Kasumi-1 (cell line): ENCODE measurements at regions not wholly inside any gene's neighbourhood (a gene's known extent, or its start where the extent isn't known, plus 50 kb on each side); places are given as distances from the start of the nearest gene placed in this dataset.
A peak's percentile ranks its signal among the peaks of the same experiment; 100 is the strongest.

Source experiments
- DNase-seq, 2 experiments: peaks; one replicate each; lab custom pipeline; 2025; lab: John Stamatoyannopoulos, UW

DNA sequence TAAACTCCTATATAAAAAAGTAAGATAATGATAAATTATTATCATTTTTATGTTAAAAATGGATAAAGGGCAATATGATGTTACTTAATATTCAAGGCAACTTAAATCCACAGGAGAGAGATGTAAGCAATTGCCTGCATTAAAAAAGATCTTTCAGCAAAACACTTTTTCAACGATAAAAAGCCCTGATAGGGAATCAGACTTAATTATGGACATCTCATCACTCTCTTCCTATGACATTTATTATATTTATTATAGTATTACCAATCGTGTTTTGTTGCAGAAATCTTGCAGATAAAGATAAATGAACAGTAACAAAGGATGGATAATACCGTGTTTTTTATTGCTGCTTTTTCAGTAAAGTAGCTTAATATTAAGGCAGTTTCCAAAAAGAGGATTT lies 178.5 kb downstream of the SH2D1A start:
- no peak for DNase-seq

DNA sequence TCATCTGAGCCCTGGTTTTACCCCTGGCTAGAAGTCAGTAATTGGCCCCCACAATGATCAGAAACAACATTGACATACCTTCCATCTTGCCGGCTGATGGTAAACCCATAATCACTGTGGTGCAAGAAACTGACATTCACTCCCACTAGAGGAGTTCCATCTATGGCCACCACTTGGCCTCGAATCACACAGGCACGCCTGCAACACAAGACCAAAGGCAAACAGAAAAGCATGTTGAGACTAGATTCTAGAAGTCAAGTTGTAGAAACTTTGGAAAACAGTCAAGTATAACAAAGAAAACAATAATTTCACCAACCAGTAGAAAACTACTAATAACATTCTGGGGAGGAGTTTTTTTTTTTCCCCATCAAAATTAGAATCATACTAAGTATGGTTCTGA lies 183.4 kb downstream of the SH2D1A start:
- no peak for DNase-seq

DNA sequence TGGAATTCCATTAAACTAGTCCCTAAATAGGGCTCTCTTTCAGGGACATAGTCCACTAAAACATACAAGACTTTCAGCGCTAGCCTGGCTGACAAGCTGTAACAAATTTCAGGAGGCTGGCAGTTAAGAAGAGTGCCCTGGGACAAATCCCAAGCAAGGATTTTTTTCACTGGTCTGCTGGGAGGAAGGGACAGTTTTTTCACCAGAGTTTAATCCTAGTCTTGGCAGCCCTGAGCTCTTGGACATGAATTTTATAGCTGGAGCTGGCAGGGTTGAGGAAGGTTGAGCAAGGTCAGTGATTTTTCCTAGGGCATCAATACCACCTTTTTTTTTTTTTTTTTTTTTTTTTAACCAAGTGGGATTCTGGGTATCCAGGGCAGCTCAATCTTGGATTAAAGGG lies 184.4 kb downstream of the SH2D1A start:
- no peak for DNase-seq

DNA sequence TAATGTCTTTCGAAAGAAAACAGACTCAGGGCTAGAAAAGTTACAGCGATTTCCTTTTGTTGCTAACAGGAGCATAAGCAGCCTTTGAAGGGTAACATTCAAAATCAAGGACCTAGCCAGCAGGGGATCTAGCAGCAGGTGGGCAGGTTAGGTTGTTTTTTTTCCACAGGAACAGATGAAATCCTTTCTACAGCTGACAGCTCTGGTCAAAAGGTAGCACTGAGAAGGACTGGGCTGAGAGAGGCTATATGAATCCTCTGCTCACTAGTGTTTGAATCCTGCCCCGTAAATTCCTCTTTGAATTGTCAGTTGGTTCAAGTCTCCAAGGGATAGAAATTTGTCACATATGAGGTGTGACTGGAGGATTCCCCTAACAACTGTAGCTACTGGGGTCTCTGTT lies 188.2 kb downstream of the SH2D1A start:
- no peak for DNase-seq

DNA sequence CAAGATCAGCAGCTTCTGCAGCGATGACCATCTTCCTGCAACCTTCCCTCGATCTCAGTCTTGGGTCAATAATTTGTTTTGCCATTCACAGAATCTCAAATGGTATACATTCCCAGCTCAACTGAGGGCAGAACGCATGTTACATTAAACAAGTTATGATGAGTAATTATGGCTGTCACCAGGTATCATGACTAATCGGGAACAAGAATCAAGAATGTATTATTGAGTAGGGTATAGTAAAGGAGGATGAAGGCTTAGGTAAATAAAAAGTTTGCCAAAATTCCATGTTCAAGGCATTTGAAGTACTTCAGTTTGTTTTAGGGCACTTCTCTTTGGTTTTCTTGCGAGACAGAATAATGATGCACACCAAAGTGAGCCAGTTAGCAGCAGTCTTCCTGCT lies 194.1 kb downstream of the SH2D1A start:
- no peak for DNase-seq

DNA sequence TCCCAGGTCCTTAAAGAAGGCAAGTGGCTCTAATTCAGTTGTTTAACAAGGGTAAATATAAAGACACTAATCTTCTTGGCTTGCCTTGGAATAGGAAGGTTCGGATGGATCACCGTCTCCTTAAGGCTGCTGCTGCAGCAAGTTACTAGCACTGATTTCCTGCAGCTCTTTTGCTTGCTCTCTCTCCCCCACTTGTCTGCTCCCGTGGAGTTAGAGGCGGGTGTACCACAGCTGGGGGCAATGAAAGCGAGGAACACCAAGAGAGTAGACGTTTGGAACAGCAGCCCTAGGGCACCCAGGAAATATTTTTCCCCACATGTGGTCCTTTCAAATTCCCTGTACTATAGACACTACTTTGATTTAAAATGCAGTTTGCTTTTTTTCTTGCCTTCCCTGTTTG lies 202.2 kb downstream of the SH2D1A start:
- DNase-seq = no peak

DNA sequence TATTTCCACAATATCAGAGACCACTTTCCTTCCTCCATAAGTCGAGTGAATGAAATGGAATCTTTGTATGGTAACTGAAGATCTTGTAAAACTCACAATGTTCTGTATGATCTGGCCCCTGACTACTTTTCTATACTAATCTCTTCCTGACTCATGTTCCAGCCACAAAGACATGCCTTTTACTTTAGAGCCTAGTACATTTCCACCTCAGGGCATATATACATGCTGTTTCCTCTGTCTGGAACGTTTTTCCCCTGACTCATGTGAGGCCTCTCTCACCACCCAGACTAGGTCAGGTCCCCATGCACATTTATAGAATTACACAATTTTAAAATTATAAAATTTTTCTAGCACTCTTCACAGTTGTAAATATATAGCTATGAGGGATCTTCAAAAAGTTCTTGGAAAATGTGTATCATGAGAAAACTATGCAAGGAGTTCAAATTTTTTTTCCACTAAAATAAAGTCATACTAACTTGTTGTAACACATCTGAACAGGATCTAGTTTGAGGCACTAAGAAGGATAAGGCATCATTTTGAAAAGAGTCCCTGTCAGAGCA lies 208.8 kb downstream of the SH2D1A start:
- DNase-seq = peak in 1 of 2 experiments; percentile 1

DNA sequence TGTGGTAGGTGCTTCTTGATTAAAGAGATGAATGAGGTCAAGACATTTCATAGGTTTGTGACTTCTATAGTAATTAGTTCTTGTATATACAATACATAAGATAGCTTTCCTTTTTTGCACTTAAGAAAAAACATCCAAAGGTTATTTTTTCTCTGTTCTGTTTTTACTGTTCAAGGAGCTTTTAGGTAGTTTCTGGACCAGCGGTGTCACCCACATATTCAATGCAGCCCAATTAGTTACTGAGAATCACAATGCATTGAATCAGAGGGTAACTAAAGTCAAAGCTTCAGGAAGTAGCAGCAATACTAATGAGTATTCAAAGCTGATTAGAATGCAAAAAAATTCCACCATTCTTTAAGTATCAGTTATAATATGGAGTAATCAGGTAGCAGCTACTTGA lies 211.6 kb downstream of the SH2D1A start:
- no peak for DNase-seq

DNA sequence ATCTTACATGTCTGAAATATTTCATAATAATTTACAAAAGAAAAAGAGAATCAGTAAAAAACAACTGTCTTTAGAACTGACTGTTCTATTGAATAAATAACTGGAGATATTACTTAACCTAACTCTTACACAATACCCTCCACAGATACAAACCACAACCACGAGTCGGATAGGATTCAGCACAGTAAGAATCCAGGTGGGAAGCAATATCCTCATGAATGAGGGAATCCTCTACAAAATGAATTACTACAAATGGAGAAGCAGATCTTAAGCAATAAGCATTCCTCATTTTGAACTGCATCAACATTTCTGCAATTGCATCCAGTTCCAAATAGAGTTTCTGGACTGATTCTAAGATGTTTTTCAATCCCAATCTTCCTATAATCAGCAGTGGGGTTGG lies 227.1 kb downstream of the SH2D1A start:
- no peak for DNase-seq

DNA sequence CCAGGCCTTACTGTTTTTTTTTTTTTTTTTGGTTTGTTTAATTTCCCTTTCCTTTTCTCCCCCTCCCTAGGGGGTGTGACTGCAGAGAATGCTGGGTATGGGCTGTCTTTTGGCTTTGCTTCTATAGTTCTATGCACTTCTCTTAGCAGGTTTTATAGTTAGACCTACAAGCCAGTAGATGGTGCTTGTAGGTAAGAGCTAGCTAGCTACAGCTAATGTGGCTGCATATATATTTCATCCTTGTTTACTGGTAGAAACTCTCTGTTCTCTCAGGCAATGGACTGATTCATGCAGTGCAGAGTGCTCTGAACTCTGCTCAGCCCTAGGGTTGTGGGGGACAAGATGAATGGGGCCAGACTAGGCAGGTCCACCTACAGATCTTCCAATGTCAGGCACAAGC lies 246.4 kb downstream of the SH2D1A start:
- no peak for DNase-seq

DNA sequence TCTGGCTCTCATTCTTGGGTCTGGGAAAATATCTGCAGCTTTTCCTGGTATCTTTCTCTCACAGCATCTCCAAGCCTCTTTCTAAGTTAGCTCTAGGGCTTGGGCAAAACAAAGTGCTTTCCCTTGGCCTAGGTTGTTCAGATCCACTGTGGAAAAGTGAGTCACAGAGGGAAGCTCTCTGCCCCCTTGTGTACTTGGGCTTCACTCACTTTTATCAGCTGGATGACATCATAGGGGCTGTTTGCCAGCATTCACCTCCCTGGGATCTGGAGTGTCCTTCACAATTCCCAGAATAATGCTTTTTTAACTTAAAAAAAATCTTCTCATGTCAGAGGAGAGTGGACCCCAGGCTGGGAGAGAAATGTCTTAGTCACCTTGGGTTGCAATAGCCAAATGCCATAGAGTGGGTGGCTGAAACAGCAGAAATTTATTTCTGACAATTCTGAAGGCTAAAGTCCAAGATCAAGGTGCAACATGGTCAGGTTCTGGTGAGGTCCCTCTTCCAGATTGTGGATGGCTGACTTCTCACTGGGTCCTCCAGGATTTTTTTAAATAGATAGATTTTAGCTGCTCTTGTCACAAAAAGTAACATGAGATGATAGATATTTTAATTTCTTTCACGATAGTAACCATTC lies 247.8 kb downstream of the SH2D1A start:
- no peak for DNase-seq

DNA sequence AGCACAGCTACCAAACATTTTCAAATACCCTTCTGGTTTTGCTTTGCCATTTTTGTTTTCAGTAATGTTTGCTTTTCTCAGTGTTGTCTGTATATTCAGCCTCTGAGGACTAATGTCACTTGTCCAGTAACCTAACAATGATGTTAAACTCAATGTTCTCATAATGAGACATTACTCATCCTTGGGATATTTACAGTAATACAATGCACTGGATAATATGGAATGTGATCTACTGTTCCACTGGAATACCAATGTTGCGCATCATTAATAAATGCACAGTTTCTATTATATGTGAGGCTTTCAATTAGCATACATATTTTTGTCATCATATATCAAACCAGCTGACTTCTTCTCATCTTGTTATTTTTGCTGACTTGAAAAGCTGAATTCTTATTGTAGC lies 259.1 kb downstream of the SH2D1A start:
- DNase-seq = no peak

DNA sequence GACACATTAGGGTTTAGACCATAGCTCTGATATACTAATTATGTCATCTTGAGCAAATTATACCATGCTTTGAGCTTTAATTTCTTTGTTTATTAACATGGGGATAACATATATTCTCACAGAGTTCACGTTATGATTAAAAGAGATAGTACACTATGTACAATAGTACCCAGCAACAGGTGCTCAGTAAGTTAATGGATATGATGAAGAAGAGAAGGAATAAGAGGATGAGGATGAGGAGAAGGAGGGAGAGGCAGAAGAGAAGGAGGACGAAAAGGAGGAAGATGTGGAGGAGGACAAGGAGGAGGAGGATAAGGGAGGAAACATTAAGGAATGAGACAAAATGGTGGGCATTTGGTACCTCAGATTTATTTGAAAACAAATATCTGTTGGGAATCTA lies 260.4 kb downstream of the SH2D1A start:
- DNase-seq = no peak

DNA sequence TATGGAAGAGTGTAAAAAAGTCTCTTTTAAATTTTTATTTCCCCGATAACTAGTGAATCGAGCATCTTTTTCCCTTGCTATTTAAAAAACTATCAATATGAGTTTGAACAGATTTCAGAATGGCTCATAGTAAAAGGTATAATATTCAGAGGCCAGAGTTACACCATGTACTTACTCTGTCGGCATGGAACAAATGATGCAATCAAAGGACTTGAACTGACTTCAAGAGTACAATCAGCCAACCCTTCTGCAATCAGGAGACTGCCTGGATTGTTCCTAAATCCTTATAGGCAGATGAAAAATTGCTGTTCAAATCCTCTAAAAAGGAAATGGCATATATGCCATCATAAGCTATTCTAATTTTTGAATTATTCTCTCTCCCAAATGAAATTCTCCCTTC lies 273.3 kb downstream of the SH2D1A start:
- DNase-seq = no peak

DNA sequence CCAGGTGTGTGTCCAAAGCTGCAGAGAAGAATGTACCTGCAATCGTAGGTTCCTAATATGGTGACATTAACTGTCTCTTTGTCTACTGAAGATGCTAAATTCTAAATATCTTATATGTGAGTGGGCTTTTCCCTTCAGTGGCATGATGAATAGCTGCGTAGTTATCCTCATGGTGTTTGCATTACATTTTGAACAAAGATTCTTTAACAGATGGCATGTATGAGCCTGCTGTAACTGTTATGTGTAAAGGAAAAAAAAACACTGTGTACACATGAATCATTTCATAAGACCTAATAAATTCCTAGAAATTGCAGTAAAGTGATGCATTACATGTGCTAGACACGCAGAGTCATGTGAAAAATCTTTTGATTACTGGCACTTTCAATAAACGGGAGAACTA lies 288.0 kb downstream of the SH2D1A start:
- no peak for DNase-seq

DNA sequence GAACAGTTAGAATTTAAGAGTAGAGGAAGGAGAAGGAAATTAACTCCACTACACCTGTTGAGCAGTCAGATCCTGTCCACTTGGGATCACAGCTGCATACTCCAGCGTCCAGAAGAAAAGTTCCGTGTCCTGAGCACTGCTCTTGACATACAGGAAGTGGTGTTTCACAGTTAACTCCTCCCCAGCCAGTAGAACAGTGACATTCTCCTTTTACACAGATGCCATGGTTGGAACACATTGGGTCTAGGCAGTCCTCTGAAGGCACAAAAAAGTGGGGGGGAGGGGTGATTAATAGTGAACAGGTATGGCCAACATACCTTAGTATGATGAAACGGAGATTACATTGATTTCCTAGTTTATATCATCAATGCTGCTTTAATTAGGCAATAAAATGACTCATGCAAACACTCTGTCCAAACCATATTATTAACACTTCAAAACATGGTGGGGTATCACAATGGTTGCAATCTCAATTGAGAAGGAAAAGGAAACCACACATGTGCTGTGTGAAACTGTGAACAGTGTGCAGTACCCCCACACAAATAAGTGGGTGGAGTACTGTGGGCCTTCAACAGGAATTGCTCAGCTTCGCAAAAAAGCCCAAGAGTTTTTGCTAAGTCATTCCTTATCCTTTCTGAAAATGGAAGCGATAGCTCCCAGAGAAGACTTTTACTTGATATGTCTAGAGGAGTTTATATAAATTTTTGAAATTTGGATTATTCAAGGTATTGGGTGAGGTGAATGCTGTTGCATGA lies 295.6 kb downstream of the SH2D1A start:
- no peak for DNase-seq

DNA sequence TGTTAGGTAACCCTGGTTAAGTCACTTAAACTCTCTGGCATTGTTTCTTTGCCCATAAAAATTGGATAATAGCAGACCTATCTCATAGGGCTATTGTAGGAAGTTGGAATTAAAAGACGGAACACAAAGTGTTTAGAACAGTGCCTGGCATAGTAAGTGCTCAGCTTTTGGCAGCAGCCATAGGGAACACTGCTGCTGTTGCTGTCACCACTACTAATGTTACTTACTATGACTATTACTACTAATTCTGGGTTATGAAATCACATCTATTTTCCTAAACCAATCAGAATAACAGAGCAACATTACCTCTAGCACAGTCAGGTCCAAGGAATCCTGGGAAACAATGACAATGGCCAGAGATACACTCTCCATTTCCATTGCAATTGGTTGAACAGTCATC lies 300.0 kb downstream of the SH2D1A start:
- DNase-seq = no peak

DNA sequence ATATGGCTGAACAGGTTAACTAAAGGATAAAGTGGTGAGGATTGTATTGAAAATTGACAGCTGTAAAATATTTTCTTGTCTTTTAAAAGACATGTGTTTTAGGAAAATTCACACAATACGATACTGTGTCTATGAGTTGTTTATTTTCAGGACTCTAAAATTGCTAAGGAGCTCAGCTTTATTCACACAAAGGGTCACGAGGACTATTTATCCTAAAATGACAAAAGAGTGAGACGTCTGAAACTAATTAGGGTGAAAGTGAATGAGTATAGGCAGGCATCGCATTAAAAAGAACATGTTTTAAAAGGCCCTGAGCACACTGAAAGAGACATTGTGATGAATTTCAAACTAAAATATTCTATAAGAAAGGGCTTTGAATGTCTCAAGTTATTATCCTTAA lies 304.7 kb downstream of the SH2D1A start:
- DNase-seq = no peak

DNA sequence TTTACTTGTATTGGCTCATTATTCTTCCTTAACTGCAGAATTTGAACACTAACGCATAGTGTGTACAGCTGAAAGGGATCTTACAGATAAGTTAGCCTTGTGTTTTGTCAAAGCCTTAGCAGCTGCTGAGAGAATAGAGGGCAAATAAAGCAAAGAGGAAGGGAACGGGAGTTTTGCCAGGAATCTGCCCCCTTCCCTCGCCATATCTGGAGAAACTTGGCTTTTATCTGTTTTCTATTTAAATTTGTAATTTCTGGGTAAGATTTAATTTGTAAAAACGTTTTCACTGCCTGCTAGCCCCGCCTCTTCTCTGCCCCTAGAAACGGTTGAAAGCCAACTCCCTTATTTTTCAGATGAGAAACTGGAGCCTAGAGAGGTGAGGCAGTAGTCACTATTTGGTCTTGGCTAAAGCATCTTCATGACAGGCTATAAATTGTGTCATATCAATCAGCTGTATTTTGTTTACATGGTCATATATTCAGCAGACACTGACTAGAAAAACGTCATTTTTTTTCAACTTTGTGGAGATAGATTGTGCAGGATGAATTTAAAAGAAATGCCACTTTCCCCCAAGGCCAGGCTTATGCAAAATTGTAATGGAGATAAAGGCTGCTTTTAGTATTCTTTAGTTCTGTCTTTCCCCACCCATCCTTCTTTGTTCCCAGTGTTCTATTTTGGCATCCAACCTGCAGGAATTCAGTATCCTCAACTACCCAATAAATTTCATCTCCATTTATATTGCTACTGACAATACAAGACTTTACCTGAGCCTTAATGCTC lies 319.4 kb downstream of the SH2D1A start:
- DNase-seq = no peak

DNA sequence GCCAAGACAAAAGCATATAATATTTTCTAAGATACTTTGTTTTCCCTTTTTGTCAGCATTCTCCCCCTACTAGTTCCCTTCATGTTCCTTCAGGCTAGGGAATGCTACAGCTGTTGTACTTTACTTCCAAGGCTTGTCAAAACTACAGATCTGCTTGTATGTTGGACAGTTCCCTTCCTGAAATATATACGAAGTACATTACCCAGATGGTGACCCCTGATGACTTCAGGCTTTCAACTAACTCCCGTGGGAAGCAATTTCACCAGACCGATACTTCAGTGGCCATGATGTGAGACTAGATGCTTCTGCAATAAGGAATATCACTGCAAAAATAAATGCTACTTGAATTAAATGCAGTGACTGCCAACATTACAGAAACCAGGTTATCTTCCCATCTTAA lies 332.8 kb downstream of the SH2D1A start:
- DNase-seq = no peak

DNA sequence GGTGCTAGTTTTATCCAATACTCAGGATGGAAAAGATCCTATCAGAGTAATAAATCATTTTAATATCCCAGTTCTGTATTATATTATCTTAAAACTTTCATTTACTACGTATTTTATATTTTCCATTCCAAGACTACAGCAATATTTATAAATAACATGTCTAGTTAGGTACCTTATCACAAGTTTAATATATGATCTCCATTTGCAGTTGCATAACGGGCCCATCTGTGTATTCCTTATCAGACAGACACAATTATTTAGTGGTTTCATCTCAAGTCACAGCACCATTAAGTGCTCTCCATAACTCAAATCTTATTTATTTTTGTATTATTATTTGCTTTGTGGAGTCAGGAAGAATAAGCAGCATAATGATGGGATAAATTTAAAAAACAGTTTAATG lies 333.9 kb downstream of the SH2D1A start:
- DNase-seq = no peak

DNA sequence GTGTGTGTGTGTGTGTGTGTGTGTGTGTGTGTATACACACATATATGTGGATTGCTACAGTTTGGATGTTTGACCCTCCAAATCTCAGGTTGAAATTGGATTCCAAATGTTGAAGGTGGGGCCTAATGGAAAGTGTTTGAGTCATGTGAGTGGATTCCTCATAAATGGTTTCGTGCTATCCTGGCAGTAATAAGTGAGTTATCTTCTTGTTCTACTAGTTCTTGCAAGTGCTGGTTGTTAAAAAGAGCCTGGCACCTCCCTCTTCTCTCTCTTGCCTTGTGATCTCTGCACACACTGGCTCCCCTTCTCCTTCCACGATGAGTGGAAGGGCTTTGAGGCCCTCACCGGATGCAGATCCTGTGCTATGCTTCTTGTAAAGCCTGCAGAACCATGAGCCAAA lies 344.1 kb downstream of the SH2D1A start:
- DNase-seq = no peak

DNA sequence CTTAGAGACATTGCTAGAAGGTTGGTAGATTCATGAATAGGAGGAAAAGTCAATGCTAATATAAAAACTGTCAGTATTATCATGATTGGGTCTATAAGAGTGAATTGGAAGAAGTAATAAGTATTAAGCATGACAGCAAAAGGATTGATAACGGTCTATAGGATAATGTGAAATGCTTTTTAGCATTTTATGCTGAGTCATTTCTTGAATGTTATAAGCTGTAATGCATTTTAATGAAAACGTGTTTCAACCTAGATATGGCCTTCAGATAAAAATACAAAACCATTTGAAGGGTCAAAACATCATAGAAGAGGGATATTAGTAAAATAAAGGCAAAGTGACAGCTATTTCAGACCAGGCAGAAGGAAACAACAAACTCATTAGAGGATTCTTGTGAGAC lies 353.5 kb downstream of the SH2D1A start:
- no peak for DNase-seq
